Lung (tissue), 11 donors: ENCODE measurements at regions not wholly inside any gene's neighbourhood (a gene's known extent, or its start where the extent isn't known, plus 50 kb on each side); places are given as distances from the start of the nearest gene placed in this dataset.
"Not testable (repeated sequence)": the region's sequence is repeated elsewhere in the genome, so short reads cannot be mapped to it uniquely, and the experiment has no call there.

ENCODE experiments used
- ATAC-seq: fragments of 200-7000 bp; cut with Tn5 transposase; one replicate; pipeline ENCODE4 v1.9.1; 2020; ENCODE audit warnings: moderate number of reproducible peaks; ENCODE audit not compliant: insufficient read depth, low FRiP score
- DNase-seq, 3 donors: peaks; one replicate each; pipeline ENCODE4 v3.0.0-alpha.2; 2013 to 2017
- H3K27ac ChIP-seq, 2 donors: one replicate each; pipeline ENCODE4 v1.5.1; 2013; ENCODE audit warnings: mild to moderate bottlenecking in 2 of 2, moderate library complexity in 2 of 2, control low read depth in 1 of 2, inconsistent platforms in 1 of 2, low read depth in 1 of 2, low read length in 1 of 2
- H3K27me3 ChIP-seq, 3 donors: one replicate each; pipeline ENCODE4 v1.5.1; 2013; ENCODE audit warnings: low read length in 2 of 3; ENCODE audit not compliant: control insufficient read depth in 3 of 3, insufficient read depth in 3 of 3
- H3K36me3 ChIP-seq, 4 donors: one replicate each; pipeline ENCODE4 v1.5.1; 2013; ENCODE audit warnings: low read length in 4 of 4, mild to moderate bottlenecking in 1 of 4, moderate library complexity in 1 of 4; ENCODE audit not compliant: control insufficient read depth in 4 of 4, insufficient read depth in 4 of 4
- H3K4me1 ChIP-seq, 5 donors: one replicate each; pipeline ENCODE4 v1.5.1; 2013; ENCODE audit warnings: low read length in 5 of 5, mild to moderate bottlenecking in 2 of 5, moderate library complexity in 1 of 5; ENCODE audit not compliant: control insufficient read depth in 5 of 5, insufficient read depth in 5 of 5
- H3K4me3 ChIP-seq: one replicate; pipeline ENCODE4 v1.5.1; 2013; ENCODE audit warnings: mild to moderate bottlenecking, control low read depth, moderate library complexity
- H3K9ac ChIP-seq, 2 donors: one replicate each; pipeline ENCODE4 v1.5.1; 2013; ENCODE audit warnings: low read length in 2 of 2, control low read depth in 1 of 2; ENCODE audit not compliant: insufficient read depth in 1 of 2
- H3K9me3 ChIP-seq, 4 donors: one replicate each; pipeline ENCODE4 v1.5.1; 2013; ENCODE audit warnings: low read length in 3 of 4, mild to moderate bottlenecking in 1 of 4, moderate library complexity in 1 of 4; ENCODE audit not compliant: control insufficient read depth in 4 of 4, insufficient read depth in 3 of 4
- CTCF ChIP-seq: IDR thresholded peaks from 2 replicates; pipeline ENCODE4 v1.5.1; 2012; ENCODE audit warnings: mild to moderate bottlenecking; ENCODE audit errors: control extremely low read depth, extremely low read depth
- WGBS, 2 donors: extraction: QIAGEN DNeasy Blood & Tissue Kit; methylation state at CpG; one replicate each; pipeline ENCODE4 v1.1.7; 2013; 5-methylcytosine and 5-hydroxymethylcytosine counted together
- donor health status: control.
- donor health status: control.
- donor health status: Bipolar disorder and iron deficiency.
- donor health status: healthy.
- donor health status: DM: yes; HTN: yes; CAD: no.

GRCh38 chr5:113713051-113713450 lies 199.6 kb downstream of the YTHDC2 start:
- ATAC-seq (no peak), DNase-seq (peak in 1 of 3 donors; percentile 7)
- no peak overlapping the region for H3K27ac ChIP-seq
- H3K9me3 ChIP-seq = peaks cover 0 to 4% (median 0%) of the 10 kb centered on the region in 4 donors
- H3K36me3 ChIP-seq = no peaks in the 10 kb centered on the region
- no peak overlapping the region for H3K4me3 ChIP-seq
- no peak overlapping the region for H3K9ac ChIP-seq
- peaks cover 0 to 4% (median 0%) of the 10 kb centered on the region in 5 donors for H3K4me1 ChIP-seq
- 63 to 81% methylated on average over 1 of the region's 1 CpG for WGBS, 2 donors
- no peaks in the 10 kb centered on the region for H3K27me3 ChIP-seq
- TF ChIP-seq CTCF = no peak

- not testable (repeated sequence) for ATAC-seq, H3K27ac ChIP-seq, H3K36me3 ChIP-seq, DNase-seq, H3K27me3 ChIP-seq, H3K9ac ChIP-seq, H3K9me3 ChIP-seq, H3K4me1 ChIP-seq, H3K4me3 ChIP-seq
- 83 to 89% methylated on average over 2 of the region's 2 CpGs for WGBS, 2 donors
These were observed 202.4 kb downstream of the YTHDC2 start for GRCh38 chr5:113715921-113716320.

- Histone ChIP-seq H3K9me3 (peaks cover 0 to 4% (median 0%) of the 10 kb centered on the region in 4 donors), H3K4me3 (no peak overlapping the region), H3K36me3 (no peaks in the 10 kb centered on the region), H3K27ac (no peak overlapping the region), H3K4me1 (peaks cover 0 to 12% (median 0%) of the 10 kb centered on the region in 5 donors), H3K9ac (no peak overlapping the region), H3K27me3 (no peaks in the 10 kb centered on the region)
- DNase-seq (no peak), ATAC-seq (no peak)
- WGBS, 2 donors = 69 to 73% methylated on average over 1 of the region's 1 CpG
- TF ChIP-seq CTCF = no peak
These were observed 206.1 kb downstream of the YTHDC2 start for GRCh38 chr5:113719549-113719948.

GRCh38 chr5:113721171-113721570 lies 207.7 kb downstream of the YTHDC2 start:
- Histone ChIP-seq H3K9ac (no peak overlapping the region), H3K36me3 (no peaks in the 10 kb centered on the region), H3K9me3 (peaks cover 0 to 3% (median 0%) of the 10 kb centered on the region in 4 donors), H3K4me1 (peaks cover 0 to 12% (median 0%) of the 10 kb centered on the region in 5 donors), H3K4me3 (no peak overlapping the region), H3K27me3 (no peaks in the 10 kb centered on the region), H3K27ac (no peak overlapping the region)
- DNase-seq = no peak
- no peak for ATAC-seq
- 73 to 74% methylated on average over 2 of the region's 2 CpGs for WGBS, 2 donors
- no peak for TF ChIP-seq CTCF
